GM12872 (cell line): ENCODE measurements at regions not wholly inside any gene's neighbourhood (a gene's known extent, or its start where the extent isn't known, plus 50 kb on each side); places are given as distances from the start of the nearest gene placed in this dataset.

Experiments used
- TF ChIP-seq, protein P1 (sequence below): IDR thresholded peaks from 3 replicates; pipeline ENCODE4 v1.5.1; 2011; ENCODE audit warnings: low read depth, mild to moderate bottlenecking, low read length, moderate library complexity; ENCODE audit not compliant: insufficient read depth

DNA sequence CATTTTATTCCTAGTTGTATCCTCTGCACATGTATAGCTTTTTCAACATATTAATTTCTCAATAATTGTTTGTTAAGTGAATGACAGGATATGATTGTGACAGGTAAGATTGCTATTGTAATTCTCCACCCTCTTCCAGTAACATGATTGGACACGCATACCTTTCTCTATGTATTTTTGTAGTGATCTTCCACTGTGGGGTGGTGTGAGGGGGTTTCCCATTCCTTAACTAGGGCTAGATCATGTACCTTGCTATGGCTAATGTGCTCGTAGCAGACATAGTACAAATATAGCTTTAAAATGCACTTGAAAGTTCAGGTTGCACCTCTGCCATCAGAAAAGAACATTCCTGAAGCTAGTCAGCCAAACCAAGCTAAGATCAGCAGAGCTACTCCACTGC lies 2392.8 kb upstream of the RAG2 start:
- TF ChIP-seq, protein P1, sequence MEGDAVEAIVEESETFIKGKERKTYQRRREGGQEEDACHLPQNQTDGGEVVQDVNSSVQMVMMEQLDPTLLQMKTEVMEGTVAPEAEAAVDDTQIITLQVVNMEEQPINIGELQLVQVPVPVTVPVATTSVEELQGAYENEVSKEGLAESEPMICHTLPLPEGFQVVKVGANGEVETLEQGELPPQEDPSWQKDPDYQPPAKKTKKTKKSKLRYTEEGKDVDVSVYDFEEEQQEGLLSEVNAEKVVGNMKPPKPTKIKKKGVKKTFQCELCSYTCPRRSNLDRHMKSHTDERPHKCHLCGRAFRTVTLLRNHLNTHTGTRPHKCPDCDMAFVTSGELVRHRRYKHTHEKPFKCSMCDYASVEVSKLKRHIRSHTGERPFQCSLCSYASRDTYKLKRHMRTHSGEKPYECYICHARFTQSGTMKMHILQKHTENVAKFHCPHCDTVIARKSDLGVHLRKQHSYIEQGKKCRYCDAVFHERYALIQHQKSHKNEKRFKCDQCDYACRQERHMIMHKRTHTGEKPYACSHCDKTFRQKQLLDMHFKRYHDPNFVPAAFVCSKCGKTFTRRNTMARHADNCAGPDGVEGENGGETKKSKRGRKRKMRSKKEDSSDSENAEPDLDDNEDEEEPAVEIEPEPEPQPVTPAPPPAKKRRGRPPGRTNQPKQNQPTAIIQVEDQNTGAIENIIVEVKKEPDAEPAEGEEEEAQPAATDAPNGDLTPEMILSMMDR: no peak

DNA sequence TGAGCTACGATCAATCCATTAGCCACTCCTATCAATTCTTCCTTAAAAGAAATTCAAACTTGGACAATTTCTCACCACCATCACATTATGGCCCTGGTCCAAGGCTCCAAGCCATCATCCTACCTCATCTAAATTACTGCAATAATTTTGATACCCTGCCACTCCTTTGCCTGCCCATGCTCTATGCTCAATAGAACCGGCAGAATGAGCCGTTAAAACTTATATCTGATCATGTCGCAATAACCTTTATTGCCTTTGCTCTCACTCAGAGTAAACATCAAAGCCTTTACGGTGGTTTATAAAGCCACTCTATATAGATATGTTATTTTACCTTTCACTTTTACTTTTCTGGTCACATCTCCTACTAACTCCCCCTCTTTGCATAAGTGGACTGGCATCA lies 2392.1 kb upstream of the RAG2 start:
- TF ChIP-seq, protein P1: no peak

DNA sequence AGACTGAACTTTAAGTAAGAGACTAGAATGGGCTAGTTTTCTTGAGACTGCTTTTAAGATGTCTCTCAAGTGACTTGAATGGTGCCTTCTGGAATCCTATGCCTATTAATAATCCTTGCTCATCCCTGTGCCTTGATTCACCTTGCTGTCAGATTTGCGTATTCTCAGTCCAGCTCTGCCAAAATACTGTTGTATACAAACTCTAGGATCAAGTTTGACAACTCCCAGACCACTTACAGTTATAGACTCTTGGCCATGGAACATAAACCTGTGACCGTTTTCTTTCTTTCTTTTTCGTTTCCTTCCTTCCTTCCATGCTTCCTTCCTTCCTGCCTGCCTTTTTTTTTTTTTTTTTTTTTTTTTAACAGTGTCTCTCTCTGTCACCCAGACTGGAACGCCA lies 2390.9 kb upstream of the RAG2 start:
- TF ChIP-seq, protein P1: no peak

DNA sequence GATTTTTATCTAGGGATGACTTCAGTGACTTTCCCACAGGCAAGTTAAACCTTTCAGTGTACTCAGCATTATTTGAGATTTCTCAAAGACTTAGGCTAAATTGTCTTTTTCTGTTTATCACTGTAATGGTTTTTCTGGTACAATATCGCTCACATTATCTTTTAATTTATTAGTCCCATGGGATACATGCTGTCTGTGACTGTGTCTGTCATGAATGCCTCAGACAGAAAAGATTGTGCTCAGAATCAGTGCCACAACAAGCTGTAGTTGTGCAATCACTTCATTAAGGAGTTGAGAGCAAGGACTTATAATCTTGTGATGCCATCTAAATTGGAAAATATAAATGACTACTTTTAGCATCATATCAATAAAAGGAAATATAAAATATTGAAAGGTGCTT lies 2374.2 kb upstream of the RAG2 start:
- TF ChIP-seq, protein P1: no peak

DNA sequence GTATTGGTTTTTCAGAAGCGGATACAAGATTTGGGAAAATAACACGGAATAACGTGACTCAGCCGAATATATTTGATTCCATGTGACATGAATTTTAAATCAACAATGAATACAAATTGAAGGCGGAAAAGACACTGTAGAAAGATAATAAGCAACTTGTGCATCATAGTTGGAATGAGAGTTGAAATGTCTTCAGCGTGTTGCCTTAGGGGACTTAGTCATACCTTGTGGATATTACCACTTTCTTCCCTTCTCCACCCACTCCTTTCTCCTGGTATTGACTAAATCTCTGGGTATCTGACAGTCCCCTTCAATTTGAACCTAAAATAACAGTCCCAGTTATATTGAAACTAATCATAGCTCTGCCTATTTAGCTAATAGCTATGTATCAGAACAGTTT lies 2373.1 kb upstream of the RAG2 start:
- TF ChIP-seq, protein P1: no peak

DNA sequence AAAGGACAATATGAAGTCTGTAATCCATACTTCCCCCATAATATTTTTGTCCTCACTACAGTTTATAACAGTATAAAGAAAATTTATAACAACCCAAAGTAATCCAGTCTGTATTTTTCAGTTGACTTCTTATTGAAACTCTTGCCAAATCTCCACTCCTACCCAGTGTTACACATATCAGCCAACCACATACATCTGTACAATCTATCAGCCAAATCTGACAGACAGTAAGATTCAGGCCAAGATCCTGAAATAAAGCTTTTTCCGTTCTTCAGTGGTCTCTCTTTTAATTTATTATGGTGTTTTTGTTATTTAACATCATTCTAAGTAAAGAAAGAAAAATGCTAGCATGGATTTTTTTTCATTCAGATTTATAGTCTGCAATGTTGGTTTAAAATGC lies 2370.9 kb upstream of the RAG2 start:
- TF ChIP-seq, protein P1: no peak

DNA sequence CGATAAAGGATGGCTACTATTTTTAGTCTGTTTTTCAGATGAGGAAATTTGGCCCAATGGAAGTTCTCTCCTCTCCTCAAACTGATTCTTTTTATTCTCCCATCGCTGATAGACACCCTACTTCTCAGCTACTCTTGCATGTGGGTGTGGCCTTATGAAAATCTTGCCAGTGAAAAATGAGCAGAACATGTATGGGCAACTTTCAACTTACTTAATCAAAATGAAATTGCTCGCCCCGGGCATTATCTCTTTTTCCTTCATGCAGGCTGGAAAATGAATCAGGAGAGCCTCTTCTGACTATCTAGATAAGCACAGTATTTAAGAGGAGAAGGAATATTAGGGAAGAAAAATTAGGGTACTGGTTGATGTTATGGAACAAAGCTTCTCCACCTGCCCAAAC lies 2354.7 kb upstream of the RAG2 start:
- TF ChIP-seq, protein P1: no peak

DNA sequence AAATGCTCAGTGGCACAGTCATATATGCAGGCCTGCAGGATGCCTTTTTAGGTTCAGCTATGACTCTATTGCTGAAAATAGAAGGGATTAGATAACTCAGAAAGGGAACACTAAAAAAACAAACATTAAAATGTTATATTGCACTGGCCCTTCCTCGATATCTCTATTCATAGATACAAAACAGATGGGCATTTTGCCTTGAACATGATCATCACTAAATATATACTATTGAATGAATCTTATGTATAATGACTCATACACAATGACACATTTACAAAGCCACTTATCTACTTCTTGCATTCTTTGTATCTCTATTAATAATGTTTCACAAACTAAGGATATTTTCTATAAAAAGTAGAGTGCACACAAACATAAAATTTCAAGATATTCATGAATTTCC lies 2352.8 kb upstream of the RAG2 start:
- TF ChIP-seq, protein P1: no peak
